Lung microvascular endothelial cell (primary cell): ENCODE measurements at regions not wholly inside any gene's neighbourhood (a gene's known extent, or its start where the extent isn't known, plus 50 kb on each side); places are given as distances from the start of the nearest gene placed in this dataset.

Experiments
- DNase-seq, 2 donors: peaks; one replicate each; pipeline versions ENCODE4 v3.0.0 to v3.0.0-alpha.2; 2010; ENCODE audit warnings: low read depth in 2 of 2

- no peak for DNase-seq
Measured at GRCh38 chr10:118181021-118181420, 134.3 kb upstream of the RAB11FIP2 start.

- DNase-seq, result no peak
Measured at GRCh38 chr10:118175148-118175547, 128.4 kb upstream of the RAB11FIP2 start.

DNA sequence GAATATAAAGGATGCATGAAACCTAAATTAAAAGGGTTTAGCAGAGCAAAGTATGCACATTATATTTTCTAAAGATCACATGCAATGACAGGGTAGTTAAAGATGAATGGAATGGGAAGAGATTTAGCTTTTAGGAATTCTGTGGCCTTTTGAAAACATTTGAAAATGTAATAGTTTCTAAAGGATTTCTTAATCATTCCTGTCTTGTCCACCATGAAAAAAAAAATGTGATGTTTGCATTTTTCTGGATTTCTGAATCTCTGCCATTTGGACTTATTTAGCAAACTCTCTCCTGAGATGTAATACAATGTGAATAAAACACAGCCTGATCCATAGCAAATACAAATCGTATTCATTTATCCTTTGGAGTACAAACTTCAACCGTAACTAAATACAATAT lies 126.6 kb upstream of the RAB11FIP2 start:
- no peak for DNase-seq

DNA sequence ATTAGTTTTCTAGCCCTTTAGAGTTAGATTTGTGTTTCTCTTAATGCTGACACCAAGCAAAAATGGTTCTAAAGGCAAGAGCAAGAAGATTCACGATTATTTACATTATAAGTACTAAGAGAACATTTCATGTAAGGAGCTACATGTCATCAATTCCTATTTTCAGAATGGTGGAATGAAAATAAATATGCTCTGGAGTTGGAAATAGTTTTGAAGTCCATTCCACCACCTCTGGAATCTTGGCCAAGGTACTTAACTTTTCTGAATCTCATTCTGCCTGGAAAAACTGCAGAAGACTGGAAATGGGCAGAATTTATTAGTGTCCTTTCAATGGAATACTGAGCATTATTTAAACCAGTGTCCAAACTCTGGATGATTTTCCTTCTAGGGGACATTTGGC lies 125.1 kb upstream of the RAB11FIP2 start:
- DNase-seq, result no peak

DNA sequence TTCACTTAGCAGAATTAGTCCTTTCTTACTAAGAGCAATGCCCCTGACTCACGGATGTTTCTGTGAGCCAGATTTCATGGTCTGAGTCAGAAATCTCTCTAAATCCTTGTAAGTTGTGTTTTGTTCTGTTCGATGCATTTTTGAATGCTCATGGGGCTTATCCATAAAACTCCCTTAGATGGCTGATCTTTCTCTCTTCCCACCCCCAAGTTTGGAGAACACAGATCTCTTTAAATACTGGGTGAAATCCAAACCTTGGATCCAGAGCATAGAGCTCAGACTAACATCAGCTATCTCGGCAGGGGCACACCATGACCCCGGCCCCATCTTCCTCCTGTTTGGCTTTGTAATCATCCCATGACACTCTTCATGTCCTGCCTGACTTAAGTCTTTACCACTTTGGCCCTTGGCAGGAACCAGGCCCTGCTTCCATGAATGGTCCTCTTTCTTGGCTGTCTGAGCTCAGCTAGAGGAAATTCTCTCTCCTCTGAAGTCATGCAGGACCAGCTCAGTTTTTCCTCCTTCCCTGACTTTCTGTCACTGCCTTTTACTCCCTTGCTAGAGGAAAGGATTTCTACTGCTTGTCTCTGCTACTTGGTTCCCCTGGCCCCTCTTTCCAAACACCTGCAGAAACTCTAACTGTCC lies 120.4 kb upstream of the RAB11FIP2 start:
- DNase-seq, result no peak

GRCh38 chr10:118163217-118163616 lies 116.5 kb upstream of the RAB11FIP2 start:
- DNase-seq, result no peak

- no peak for DNase-seq
Measured at GRCh38 chr10:118161461-118162246, 114.9 kb upstream of the RAB11FIP2 start.

DNA sequence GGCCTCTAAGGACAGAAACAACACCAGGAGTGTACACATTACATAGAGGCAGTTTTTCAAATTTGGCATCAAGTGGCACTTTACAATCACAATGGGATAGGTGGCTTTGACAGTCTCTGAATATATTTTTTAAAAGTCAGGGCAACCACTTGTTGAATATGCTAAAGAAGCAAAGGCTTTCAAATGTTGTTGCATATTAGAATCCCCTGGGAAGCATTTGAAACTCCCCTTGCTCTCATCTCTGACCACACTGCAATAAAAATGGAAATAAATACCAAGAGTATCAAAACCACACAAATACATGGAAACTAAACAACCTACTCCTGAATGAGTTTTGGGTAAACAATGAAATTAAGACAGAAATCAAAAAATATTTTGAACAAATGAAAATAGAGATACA lies 106.5 kb upstream of the RAB11FIP2 start:
- no peak for DNase-seq

DNA sequence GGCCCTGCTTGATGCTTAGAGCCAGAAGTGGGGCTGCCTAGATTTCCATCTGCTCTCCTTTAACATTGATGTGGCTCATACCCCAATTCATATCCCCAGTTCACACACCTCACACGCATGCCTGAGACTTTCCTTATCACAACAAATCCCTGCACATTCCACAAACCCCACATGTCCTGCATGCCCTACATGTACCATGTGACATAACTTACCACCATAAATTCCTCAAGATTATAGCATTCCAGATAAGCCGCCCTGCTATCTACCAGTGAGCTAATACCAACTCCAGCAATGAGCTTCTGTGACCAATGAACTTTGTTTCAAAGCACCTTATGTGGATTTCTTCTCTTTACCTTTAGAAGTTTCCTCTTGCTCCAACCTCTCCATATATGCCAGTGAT lies 104.7 kb upstream of the RAB11FIP2 start:
- DNase-seq, result no peak

GRCh38 chr10:118148247-118148646 lies 101.5 kb upstream of the RAB11FIP2 start:
- DNase-seq, result no peak

GRCh38 chr10:118145256-118145655 lies 98.5 kb upstream of the RAB11FIP2 start:
- DNase-seq, result no peak

- DNase-seq, result no peak
Measured at GRCh38 chr10:118141471-118141870, 94.7 kb upstream of the RAB11FIP2 start.

DNA sequence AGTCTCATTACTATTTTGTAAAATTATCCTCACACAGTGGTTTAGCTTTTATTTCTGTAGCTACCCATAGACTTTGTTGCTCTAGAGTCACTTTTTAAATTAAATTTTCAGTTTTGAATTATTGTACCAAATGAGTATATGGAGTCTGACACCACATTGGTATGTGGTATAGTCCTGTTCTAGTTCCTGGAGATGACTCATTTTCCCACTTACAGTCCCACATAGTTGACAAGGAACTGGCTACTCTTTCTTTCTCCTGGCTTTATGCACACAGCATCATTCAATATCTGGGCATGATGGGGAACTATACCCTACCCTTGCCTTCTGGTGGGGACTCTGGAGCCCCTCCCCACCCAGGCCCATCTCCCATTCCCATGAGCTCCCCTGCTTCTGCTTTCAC lies 92.6 kb upstream of the RAB11FIP2 start:
- DNase-seq, result no peak

DNA sequence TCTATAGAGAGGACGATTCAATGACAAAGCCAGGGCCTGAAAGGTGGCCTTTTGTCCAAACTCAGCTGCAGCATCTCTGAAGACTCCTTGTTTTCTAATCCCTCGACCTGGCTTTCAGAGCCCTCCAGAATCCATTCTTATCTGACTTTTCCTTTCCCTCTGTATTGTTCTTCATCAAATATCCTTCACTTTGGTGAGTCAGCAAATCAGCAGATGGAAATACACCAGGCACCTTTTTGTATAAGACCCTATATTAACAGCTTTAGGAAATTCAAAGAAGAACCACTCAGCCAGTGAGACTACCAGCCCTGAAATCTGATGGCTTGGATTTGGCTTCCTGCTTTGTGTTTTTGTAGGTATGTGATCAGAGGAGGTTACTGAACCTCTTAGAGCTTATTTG lies 81.9 kb upstream of the RAB11FIP2 start:
- DNase-seq, result no peak

- DNase-seq, result no peak
Measured at GRCh38 chr10:118118716-118119115, 72.0 kb upstream of the RAB11FIP2 start.

DNA sequence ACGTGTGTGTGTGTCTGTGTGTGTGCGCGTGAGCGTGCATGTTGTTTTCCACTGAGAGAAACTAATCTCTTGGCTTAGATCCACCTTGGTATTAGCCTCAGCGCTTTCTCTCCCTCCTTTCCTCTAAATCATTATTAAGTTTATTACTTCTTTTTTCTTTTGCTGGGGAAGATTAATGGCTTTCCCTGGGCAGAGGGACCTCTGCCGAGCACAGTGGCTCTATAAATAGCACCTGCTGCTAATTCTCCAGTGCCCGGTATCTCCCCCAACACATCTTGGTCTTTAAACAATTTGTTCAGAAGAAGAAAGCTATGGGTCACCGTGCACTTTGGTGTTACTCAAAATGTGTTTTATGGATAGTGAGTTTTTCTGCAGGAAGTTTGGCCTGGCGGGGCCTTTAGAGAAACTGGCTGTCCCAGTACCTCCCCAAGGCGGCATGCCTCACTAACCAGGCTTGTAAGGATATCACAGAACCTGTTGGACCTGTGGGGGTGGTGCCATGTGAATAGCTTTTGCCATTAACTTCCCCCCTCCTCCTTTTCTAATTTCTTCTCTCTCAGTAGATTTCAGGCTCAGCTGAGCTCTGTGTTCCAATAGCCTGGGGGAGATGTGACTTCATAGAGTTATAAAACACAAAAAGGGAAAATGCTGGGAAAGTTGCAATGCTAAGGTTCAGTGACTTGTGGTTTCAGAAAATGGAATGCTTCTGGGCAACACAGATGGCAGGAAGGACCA lies 70.1 kb upstream of the RAB11FIP2 start:
- no peak for DNase-seq

DNA sequence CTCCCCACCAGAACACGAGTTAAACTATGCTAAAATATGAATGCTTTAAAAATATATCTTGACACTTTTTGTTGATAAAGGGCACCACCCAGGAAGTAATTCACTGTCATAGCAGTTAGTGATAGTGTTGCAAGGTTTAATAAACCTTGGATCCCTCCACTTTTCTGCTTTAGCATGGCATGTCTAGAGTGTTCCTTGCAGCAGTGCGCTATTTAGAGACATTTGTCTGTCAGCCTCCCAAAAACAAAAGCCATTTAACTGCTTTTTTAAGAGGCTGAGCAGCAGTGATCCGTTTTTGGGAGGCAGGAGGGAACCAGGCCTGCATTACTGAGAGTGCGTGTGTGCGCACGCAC lies 69.6 kb upstream of the RAB11FIP2 start:
- DNase-seq, result no peak

DNA sequence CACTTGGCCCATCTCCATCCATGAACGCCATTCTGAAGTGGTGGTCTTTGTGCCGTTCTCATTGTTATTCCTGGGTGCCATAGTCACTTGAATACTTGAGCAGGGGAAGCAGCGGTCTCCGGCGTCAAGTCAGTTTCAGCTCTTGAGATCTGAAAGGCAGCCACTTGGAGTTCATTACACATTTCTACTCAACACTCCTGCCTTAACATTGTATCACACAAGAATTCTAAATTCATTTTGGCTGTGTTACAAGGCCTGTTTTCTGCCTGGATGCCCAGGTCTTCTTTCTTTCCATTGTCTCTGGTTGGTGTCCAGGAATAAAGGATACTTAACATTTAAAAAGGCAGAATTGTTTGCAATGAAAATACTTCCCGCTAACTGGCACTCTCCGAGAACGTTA lies 69.0 kb upstream of the RAB11FIP2 start:
- no peak for DNase-seq

DNA sequence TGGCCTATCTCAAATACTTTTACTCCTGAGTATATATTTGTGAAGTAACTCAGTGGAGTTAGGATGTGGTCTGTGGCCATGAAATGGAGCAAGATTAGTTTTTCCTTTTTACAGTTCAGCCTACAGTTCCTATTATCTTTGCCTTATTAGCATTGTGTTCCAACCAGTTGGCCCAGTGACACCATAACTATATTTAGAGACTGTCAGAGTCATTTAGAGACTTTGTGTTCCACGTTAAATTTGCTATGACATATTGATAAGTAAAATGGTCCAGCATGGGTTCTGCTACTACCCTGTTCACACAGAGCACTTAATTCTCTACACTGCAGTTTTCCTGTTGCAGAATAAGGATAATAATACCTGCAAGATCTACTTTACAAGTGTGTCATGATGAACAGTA lies 68.3 kb upstream of the RAB11FIP2 start:
- DNase-seq, result no peak

DNA sequence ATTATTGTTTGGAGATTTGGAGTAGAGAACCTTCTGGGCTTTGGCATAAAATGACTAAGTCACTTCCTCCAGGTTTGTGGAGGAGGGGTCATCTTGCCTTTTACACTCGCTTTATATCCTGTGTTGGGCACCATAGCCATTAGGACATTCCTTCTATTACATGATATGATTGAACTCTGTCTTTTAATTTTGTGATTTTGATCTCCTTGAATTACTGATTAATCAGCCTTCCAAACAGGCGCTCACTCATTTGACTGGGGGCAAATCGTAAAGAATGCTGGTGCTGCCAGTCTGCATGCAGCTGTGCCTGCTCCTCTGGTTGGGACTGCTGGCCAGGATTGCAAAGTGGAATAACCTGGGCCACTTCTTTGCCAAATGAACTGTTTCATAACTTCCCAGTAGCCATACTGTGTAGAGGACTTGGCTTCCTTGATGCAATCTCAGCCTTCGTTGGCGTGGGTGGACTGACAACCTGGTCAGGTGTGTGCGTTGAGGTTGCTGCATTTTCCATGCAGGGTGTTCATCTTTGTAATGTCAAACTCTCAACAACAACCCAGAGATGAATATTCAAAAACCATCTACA lies 65.9 kb upstream of the RAB11FIP2 start:
- DNase-seq, result no peak

DNA sequence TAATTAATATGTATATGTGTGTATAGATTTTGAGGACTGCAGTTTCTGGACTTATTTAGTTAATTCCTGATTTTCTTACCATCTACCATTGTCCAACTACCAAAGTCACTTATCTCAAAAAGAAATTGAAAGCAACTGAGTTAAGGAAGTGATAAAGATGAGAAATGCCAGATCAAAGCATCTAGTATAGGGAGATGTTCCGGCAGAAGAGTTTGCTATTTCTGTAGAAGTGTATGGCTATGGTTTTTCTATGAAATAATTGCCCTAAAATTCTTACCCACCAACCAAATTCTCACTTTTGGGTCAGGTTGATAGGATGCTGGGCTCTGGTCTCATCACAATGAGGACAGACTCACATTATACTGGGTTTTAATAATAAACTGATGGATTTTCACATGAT lies 64.0 kb upstream of the RAB11FIP2 start:
- no peak for DNase-seq
